NCI-H345 treated with DMSO at 0.1 percent for 48 hours (cell line): ENCODE measurements at regions not wholly inside any gene's neighbourhood (a gene's known extent, or its start where the extent isn't known, plus 50 kb on each side); places are given as distances from the start of the nearest gene placed in this dataset.
"Not testable (repeated sequence)": the region's sequence is repeated elsewhere in the genome, so short reads cannot be mapped to it uniquely, and the experiment has no call there.

Experiments used
- DNase-seq: peaks from one replicate; lab custom pipeline; 2025; ENCODE audit not compliant: unreplicated experiment; lab: John Stamatoyannopoulos, UW

GRCh38 chr5:82659115-82659514 is 381.0 kb upstream of the RPS23 start:
- no peak for DNase-seq

- no peak for DNase-seq
Measured at GRCh38 chr5:82657033-82657699, 379.0 kb upstream of the RPS23 start.

- DNase-seq, result no peak
Measured at GRCh38 chr5:82656341-82656761, 378.2 kb upstream of the RPS23 start.

- DNase-seq, result no peak
Measured at GRCh38 chr5:82655078-82655477, 376.9 kb upstream of the RPS23 start.

GRCh38 chr5:82649943-82650342 is 371.8 kb upstream of the RPS23 start:
- DNase-seq, result no peak

- DNase-seq, result no peak
Measured at GRCh38 chr5:82644766-82645165, 366.6 kb upstream of the RPS23 start.

GRCh38 chr5:82644229-82644628 is 366.1 kb upstream of the RPS23 start:
- DNase-seq, result no peak

- no peak for DNase-seq
Measured at GRCh38 chr5:82642313-82642712, 364.2 kb upstream of the RPS23 start.

GRCh38 chr5:82641331-82642003 is 363.3 kb upstream of the RPS23 start:
- DNase-seq, result peak; percentile 67

- DNase-seq, result no peak
Measured at GRCh38 chr5:82640916-82641315, 362.8 kb upstream of the RPS23 start.

- no peak for DNase-seq
Measured at GRCh38 chr5:82639393-82640144, 361.4 kb upstream of the RPS23 start.

- no peak for DNase-seq
Measured at GRCh38 chr5:82636591-82636990, 358.4 kb upstream of the RPS23 start.

GRCh38 chr5:82635561-82636288 is 357.6 kb upstream of the RPS23 start:
- DNase-seq, result no peak

- no peak for DNase-seq
Measured at GRCh38 chr5:82628364-82628910, 350.3 kb upstream of the RPS23 start.

- DNase-seq, result not testable (repeated sequence)
Measured at GRCh38 chr5:82626905-82627591, 348.9 kb upstream of the RPS23 start.

- not testable (repeated sequence) for DNase-seq
Measured at GRCh38 chr5:82626012-82626411, 347.9 kb upstream of the RPS23 start.

- no peak for DNase-seq
Measured at GRCh38 chr5:82624062-82624461, 345.9 kb upstream of the RPS23 start.

GRCh38 chr5:82622711-82623514 is 344.8 kb upstream of the RPS23 start:
- DNase-seq, result no peak

GRCh38 chr5:82622205-82622604 is 344.1 kb upstream of the RPS23 start:
- no peak for DNase-seq
